ENCODE measurements at regions not wholly inside any gene's neighbourhood (a gene's known extent, or its start where the extent isn't known, plus 50 kb on each side); places are given as distances from the start of the nearest gene placed in this dataset.
"Not testable (repeated sequence)": the region's sequence is repeated elsewhere in the genome, so short reads cannot be mapped to it uniquely, and the experiment has no call there.

DNA sequence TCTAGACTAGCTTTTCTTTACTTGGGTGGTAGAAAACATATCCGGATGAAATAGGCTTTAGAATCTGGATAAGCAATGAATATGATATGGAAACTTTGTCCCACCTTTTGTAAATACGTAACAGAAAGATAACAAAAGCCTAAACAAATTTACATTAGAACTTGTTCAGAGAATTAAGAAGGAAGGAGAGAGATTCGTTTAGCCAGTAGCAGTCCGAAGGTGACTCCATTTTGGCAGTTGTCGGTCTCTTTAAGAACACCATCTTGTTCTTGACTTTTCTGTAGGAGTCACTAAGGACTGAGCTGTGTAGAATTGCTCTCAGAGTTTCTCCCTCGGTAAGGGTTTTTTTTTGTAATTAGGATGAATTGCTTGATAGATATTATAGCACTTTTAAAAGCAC lies 475.1 kb downstream of the PCNX1 start:
- no peak for DNase-seq (ENCODE audit: insufficient read length, low spot score)
- FAIRE-seq, result no peak

DNA sequence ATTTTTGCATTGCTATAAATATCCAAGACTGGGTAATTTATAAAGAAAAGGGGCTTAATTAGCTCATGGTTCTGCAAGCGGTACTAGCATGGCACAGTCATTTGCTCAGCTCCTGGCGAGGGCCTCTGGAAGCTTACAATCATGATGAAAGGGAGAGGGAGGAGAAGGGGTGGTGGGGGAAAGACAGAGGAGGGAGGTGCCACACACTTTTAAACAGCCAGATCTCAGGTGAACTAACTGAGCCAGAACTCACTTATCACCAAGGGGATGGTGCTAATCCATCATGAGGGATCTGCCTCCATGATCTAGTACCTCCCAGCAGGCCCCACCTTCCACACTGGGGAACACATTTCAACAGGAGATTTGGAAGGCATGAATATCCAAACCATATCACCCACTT lies 476.3 kb downstream of the PCNX1 start:
- no peak for DNase-seq (ENCODE audit: insufficient read length, low spot score)
- FAIRE-seq, result peak; percentile 92

DNA sequence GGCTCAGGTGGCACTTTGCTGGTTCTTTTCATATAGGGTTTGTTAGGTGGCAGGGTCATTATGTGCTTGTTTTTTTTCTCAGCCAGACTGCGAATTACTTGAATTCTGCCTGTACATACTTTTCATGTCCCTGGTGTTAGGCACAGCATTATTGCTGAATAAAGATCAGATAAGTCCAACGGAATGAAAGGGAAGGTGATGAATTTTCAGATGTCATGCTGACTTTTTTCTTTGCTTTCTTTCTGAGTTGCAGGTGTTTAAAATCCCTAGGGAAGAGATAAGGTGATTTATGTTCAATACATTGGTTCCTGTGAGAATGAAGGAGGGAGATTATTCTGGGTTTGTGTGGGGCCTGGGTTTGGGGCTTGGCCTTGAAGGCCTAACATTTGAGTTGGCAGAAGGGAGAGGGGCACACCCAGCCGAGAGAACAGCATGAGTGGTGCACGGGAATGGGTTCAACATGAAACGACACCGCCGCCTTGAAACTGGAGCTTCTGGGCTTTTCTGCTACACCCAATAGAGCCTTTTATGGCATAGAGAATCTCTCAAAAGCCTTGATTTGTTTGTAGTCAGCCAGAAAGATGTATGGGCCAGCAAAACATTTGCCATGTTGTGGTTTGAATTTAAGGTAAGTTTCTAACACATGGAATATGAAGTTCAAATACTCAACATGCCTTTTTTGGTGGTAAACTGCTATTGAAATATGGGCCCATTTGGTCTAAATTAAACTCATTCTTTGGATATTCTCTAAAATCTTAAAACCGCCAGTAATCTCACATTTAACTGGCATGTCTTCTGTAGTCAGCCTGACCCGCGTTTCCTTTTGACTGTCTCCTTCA lies 477.0 kb downstream of the PCNX1 start:
- FAIRE-seq, result no peak
- no peak for DNase-seq (ENCODE audit: insufficient read length, low spot score)

DNA sequence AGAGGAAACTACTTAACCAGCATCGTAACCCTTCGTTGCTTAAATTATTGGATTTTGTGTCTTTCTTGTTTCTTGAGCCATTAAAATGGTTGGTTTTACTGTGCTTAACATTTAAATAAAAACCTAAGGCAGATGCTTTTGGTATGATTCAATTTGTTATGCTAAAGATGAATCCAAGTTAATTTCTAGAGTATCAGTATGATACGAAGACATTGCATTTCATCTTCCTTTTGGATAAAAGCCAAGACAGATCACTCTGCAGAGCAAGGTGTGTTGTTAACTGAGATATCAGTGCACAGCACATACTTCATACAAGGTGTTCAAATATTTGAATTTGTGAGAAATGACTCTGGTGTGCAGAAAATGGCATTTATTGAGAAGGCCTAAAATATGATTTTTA lies 480.5 kb downstream of the PCNX1 start:
- DNase-seq (ENCODE audit: insufficient read length, low spot score) (no peak), FAIRE-seq (peak; percentile 91)

DNA sequence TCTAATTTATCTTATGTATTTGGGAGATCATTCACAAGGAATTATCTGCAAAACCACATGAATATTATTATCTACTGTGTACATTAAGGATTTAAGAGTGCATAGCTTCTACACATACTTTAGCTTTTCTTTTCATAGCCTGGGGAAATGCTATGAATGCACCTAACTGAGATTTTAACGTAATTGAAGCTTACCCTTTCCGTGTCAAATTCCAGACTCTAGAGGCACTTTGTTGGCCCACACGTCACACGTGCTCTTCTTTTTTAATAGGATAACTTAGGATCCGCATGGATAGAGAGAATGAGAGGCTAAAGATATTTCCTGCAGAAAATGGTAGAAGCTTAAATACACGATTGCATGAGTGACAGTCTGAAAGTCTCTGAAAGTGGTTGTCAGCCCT lies 481.1 kb downstream of the PCNX1 start:
- FAIRE-seq, result no peak
- DNase-seq (ENCODE audit: insufficient read length, low spot score), result no peak

DNA sequence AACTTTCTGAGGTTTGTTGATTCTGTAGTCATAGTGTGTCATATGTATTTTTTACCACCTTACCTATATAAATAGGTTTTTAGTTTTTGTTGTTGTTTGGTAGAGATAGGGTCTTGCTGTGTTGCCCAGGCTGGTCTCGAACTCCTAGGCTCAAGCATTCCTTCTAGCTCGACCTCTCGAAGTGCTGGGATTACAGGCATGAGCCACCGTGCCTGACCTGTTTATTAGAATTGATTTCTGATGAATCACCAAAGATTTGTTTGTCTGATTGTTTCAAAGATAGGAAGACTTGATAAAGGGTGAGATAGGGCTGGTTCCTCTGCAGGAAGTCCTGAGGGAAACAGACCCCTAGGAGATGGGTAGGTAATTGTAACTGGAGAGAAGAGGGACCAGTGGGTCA lies 481.6 kb downstream of the PCNX1 start:
- no peak for DNase-seq (ENCODE audit: insufficient read length, low spot score)
- FAIRE-seq, result no peak

DNA sequence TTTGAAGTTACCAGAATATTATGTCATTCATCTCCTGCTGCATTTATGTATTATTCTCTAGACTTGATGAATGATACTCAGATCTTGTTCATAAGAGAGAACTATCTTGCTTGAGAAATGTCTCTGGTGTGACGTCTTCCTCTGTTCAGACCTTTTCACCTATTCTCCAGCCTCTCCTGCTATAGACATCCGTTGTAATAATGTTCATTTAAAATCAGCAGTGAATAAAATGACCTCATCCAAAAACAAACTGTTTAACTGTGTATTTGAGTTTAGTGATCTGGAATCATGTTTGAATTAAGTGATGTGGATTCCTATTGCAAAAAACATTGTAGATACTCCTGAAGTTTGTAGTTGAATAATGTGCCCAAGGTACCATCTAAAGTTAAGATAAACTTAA lies 487.1 kb downstream of the PCNX1 start:
- peak; percentile 94 for FAIRE-seq
- DNase-seq (ENCODE audit: insufficient read length, low spot score), result no peak

DNA sequence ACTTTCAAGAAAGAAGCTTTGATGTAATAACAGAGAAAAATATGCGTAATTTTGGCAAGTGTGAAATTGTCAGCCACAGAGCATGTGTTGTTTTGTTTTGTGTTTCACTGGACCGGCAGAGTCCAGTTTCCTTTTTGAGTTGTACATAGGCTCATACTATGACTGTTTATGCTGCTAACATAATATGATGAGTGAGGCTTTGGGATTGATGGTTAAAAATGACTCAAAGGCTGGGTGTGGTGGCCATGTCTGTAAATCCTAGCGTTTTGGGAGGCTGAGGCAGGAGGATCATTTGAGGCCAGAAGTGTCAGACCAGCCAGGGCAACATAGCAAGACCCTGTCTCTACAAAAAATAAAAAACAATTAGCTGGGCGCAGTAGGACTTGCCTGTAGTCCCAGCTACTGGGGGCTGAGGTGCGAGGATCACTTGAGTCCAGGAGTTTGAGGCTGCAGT lies 487.9 kb downstream of the PCNX1 start:
- DNase-seq (ENCODE audit: insufficient read length, low spot score) (no peak), FAIRE-seq (peak; percentile 80)

DNA sequence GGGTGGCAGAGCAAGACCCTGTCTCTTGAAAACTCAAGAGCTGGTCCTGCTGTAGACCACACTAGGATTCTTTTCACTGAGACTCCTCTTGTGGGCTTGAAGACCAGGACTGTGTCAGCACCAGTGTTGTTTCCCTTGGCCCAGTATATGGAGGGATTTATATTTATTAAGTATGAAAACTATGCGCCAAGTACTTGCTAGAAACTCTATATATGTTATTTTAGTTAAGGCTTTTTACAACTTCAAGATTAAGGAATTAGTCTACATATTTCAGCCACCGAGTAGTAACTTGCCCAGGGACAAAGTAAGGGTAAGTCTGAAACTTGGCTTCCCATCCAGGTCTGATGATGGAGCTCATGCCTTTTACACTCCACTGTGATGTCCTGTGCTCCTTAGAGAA lies 488.4 kb downstream of the PCNX1 start:
- FAIRE-seq (peak; percentile 16), DNase-seq (ENCODE audit: insufficient read length, low spot score) (no peak)

DNA sequence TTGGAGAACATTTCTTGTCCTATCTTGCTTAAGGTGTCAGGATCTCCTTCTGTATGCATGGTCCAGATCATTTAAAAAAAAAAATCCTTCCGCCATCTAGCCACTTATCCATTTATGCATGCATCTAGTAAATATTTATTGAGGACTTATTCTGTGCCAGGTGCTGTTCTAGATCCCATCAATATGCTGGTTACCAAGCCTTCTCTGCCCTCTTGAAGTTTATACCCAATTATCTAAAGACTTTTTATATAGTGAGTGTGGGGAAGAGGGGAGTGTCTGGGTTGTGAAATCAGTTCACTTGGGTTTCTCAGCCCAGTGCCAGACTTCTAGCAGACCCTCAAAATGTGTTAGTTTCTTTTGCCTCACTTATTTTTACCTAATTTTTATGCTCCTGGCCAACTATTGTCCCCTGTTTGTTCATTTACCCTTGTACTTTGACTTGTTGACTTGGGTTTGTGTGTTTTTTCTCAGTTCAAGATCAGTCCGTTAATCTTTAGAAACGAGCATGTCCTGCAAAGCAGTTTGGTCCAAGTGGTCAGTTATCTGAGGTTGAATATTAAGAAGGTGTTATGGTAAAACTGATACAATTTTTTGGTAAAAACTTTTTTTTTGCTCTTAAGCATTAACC lies 488.9 kb downstream of the PCNX1 start:
- FAIRE-seq, result peak; percentile 54

DNA sequence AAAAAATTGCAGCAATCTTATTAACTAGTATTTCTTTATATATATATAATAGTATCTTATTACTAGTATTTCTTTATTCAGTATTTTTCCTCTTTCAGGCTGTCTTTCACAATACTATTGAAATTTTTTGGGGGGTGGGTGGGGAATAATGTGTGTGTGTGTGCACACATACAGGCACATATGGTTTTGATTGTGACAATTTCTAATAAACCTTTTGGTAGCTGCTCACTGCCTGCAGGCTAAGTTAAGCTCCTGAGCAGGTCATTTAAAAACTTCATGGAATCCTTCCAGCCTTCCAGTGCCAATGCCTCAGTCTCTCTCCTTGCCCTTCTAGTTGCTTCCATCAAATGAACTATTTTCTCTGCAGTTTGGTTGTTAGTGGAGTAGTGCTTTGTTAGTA lies 490.1 kb downstream of the PCNX1 start:
- FAIRE-seq, result peak; percentile 86
- DNase-seq (ENCODE audit: insufficient read length, low spot score), result no peak

More for the DNA sequence above, 488.9 kb downstream of the PCNX1 start:
- DNase-seq (ENCODE audit: insufficient read length, low spot score), result no peak

DNA sequence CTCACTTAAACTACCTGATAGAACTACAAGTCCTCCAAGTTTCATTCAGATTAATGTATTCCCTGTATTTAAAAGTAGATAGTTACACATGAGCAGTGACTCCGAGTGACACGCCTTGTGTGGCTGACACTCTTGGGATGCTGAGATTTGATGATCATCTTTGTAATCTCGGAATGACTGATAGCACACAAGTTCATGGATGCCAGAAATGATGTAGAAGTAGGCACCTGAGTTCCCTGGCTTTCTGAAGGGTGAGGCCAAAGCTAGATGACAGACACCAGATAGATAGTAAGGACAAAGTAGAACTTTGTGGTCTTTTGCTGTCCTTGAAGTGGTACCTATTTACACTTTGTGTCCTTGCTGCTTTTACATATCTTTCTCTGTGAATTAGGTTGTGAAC lies 491.2 kb downstream of the PCNX1 start:
- DNase-seq (ENCODE audit: insufficient read length, low spot score), result no peak

DNA sequence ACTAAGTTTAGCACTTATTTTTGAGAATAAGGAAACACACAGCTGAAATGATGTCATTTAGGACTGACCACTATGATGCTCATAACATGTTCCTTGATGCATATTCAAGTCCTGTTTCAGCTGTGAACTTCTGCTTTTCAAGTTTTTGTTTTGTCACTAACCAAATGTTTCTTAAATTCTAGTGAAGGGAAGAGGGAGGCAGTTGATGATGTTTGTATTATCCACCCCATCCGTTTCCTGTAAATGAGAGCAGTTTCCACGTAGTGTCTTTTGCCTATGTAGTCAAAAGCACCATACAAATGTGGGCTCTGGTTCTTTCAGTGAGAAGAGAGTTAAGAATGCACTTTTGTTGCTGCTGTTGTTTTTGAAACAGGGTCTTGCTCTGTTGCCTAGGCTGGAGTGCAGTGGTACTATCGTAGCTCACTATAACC lies 491.8 kb downstream of the PCNX1 start:
- DNase-seq (ENCODE audit: insufficient read length, low spot score) (no peak), FAIRE-seq (no peak)

More for the DNA sequence above, 491.2 kb downstream of the PCNX1 start:
- peak; percentile 98 for FAIRE-seq

DNA sequence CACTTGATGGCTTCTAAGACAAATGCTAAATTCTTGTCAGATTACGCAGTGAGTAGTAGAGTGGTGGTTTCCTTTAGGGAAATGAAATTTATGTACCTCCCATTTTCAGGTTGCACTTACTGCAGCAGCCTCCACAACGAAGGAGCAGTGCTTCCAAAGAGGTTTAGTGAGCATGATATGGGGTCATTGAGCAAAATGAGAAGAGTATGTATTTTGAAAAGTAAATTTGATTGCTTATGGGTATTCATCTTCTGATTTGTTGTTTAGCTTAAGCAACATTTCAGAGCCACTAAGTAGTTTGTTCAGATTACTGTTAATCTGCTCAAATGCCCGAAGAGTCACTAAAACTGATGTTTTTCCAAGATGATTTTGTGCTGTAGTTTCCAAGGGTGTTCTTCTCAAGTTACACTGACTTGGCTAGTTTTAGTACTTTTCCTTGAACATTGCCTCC lies 493.6 kb downstream of the PCNX1 start:
- FAIRE-seq (peak; percentile 96), DNase-seq (ENCODE audit: insufficient read length, low spot score) (peak; percentile 69)

DNA sequence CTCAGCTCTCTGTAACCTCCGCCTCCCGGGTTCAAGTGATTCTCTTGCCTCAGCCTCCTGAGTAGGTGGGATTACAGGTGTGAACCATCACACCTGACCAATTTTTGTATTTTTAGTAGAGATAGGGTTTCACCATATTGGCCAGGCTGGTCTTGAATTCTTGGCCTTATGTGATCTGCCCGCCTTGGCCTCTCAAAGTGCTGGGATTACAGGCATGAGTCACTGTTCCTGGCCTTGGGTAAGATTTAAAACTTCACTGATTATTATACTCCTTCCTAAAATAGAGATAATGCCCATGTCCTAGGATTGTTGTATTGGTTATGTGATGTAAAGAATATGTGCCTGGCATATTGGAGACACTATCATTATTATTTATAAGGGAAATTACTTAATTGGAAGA lies 495.2 kb downstream of the PCNX1 start:
- not testable (repeated sequence) for DNase-seq (ENCODE audit: insufficient read length, low spot score)
- FAIRE-seq, result peak; percentile 64

DNA sequence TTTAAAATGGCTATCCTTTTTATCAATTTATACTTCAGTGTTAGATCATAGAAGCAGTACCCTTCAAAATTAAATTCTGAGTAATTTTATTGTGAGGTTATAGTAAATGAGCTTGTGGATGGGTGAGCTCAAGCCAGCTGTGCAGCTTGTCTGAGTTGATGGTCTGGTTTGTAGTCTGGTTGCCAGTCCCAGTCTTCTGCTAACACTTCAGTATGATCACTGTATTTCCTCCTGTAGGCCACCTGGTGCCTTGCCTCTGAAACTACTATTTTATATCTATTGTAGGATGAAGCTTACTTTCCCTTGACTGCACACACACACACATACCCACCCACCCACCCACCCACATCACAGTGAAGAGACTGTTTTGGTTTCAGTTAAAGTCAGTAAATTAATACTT lies 496.4 kb downstream of the PCNX1 start:
- peak; percentile 60 for DNase-seq (ENCODE audit: insufficient read length, low spot score)
- peak; percentile 90 for FAIRE-seq

DNA sequence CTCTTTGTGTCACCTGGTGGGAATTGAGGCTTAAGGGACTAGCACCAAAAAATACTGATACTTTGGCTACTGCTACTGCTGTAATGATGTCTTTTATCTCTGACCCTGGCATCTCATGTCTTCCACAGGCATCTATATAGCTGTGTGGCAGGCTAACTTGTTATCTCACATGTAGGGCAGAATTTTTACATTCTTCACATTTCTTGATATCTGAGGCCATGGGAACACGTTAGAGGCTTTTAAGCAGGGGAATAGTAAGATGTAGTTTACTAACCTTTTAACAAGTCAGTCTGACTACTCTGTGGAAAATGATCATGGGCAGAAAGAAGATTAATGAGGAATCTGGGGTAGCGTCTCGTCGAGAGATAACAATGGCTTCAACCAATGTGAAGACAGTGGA lies 498.4 kb downstream of the PCNX1 start:
- no peak for FAIRE-seq

DNA sequence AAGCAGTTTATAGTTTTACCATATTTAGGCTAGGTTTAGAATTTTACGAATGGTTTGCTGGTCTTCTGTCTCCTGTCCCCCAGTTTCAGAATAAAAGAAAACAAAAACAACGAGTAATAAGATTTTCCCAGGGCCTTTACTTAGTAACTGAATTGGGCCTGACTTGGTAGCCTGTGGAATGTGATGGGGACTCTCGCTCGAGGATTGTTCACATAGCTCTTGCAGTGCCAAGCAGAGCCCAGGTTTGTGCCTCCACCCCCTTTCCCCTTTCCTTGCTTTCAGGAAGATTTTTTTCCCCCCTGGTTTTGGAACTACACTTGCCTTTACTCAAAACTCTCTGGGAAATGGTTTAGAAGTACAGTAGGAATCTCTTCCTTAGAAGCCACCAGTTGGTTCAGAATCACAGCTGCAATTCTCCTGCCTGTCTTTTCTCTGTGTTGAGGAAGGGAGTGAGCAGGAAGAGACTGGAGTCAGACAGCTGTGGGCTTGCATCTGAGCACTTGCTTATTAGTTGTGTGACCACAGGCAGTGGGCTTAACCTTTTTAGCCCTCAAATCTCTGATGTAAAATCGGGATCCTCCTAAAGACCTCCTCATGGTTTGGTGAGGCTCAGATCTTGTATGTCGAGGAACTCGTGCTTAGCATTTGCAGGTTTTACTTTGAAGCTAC lies 501.2 kb downstream of the PCNX1 start:
- FAIRE-seq, result peak; percentile 93
- no peak for DNase-seq (ENCODE audit: insufficient read length, low spot score)

More for the DNA sequence above, 498.4 kb downstream of the PCNX1 start:
- no peak for DNase-seq (ENCODE audit: insufficient read length, low spot score)

DNA sequence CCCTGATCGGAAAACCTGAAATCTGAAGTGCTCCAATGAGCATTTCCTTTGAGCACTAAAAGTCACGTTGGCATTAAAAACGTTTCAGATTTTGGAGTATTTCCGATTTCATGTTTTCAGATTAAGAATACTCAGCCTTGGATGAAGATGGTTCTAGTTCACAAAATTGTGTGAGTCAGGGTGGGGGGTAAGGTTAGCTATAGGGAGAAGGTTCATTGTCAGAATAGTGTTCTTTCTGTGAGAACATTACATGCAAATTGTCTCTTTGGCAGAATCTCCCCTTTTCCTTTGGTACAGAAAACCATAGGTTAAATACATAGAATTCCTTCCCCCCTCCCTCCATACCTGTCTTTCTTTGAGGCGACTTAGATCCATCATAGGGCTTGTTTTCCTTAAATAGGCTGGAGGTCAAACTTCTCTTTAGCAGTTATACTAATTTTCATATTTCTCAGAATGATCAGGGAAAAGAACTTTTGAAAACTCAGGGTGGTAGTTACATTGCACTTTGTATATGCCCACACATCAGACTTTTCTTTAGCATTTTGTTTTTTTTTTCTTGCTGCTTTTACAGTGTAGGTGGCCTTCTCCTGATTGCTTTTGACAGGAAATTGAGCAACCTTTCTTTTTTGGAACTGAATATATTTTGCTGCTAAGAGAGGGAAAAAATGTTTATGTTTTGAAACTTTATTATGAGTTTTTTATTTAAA lies 503.5 kb downstream of the PCNX1 start:
- FAIRE-seq (peak; percentile 74), DNase-seq (ENCODE audit: insufficient read length, low spot score) (no peak)

DNA sequence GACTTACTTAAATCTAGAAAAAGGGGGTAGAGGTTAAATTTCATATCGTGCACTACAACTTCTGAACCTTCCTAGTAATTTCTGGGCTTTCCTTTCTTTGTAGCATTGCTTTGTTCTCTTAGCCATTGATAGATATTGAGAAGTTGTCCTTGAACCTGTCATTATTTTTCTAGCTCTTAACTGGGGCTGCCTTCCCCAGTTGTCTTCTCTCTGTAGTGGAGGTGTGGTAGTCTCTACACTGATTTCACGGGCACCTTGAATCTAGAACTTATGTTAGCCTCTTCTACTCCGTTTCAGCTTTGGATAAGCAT lies 504.0 kb downstream of the PCNX1 start:
- FAIRE-seq (no peak), DNase-seq (ENCODE audit: insufficient read length, low spot score) (no peak)

DNA sequence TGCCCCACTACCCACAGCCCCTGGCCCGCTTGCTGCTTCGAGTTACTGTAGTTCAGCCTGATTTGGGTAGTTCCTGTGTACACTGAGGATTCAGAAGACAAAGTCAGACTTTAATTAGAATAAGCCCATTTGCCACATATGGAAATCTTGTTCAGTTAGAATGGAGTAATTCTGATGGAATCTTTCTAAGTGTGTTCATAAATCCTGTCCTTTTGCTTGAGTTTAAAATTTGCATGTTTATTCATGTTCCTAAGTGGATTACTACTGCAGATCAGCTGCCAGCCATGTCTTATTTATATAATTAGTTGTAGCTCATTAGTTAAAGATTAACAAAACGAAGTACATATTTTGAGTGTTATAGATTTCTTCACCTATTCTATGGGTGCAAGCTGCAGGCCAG lies 504.5 kb downstream of the PCNX1 start:
- FAIRE-seq (peak; percentile 89), DNase-seq (ENCODE audit: insufficient read length, low spot score) (no peak)
